ENCODE measurements at regions not wholly inside any gene's neighbourhood (a gene's known extent, or its start where the extent isn't known, plus 50 kb on each side); places are given as distances from the start of the nearest gene placed in this dataset.

DNA sequence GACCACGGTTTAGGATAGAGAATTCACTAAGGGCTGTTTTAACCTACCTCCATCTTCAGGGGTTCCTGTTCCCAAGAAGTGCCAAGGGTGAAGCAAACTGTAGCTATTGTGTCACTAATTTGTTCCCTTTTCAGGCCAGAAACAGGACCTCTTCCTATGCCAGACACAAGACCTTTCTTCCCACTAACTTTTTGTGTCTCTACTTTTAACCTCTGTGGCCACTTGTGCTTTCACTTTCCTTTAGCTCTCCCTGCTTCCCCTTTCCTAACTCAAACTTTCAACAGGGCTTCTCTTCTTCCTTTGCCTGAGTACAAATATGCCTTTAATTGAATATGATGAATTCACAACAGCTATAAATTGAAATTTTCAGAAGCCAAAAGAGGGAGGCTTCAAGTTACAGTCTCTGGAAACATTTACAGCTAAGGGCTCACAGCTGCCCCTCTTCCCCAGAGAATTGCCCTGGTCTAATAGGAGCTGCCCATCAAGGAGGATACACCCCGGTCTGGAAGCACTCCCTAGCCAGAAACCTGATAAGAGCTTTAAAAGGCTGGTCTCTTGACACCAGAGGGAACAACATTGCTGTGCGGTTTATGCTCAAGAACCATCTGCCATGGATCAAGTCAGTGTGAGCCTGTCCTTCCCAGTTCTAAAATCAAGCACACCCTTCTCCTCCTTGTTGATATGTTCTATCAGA, 61.7 kb upstream of the PLS3 start:
- Mint-ChIP-seq H3K27me3 (no peaks in the 10 kb centered on the region), H3K27ac (no peak overlapping the region)
- CTCF ChIA-PET, result no interaction called here

DNA sequence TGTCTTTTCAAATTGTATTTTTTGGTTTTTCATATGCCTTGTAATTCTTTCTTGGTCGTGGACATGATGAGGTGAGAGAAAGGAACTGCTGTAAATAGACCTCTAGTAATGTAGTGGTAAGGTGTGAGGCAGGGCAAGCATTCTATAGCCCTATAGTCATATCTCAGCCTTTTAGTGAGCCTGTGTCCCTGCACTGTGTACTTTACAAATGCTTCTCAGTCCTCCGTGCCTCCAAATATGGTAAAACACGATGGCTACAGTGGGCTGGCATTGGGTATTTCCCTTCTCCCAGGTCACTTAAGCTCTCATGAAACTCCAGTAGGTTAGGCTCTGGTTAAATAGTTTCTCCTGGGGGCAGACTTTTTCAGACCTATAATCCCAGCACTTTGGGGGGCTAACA, 57.9 kb upstream of the PLS3 start:
- ATAC-seq (ENCODE audit: poor library complexity) (no peak), DNase-seq (no peak)
- Mint-ChIP-seq H3K4me3 (no peak overlapping the region), H3K4me1 (ENCODE audit: low read depth) (no peaks in the 10 kb centered on the region), H3K27me3 (no peaks in the 10 kb centered on the region), H3K36me3 (ENCODE audit: low read depth) (no peaks in the 10 kb centered on the region), H3K27ac (no peak overlapping the region), H3K9me3 (no peaks in the 10 kb centered on the region)
- intact Hi-C loops (cut with DNase I, micrococcal nuclease), result no loop called here
- POLR2A ChIA-PET, result no interaction called here
- Histone ChIP-seq H3K27ac (ENCODE audit: low read depth in 1 of 2, low read length in 2 of 2) (no peak overlapping the region), H3K9me3 (ENCODE audit: control insufficient read depth in 1 of 2, insufficient read depth in 1 of 2, low read length in 2 of 2) (no peaks in the 10 kb centered on the region), H3K27me3 (ENCODE audit: control insufficient read depth in 1 of 2, insufficient read depth in 2 of 2, low read length in 2 of 2) (no peaks in the 10 kb centered on the region), H3K36me3 (ENCODE audit: insufficient read depth, low read length) (no peaks in the 10 kb centered on the region), H3K4me3 (ENCODE audit: low read length) (no peak overlapping the region), H3K4me1 (ENCODE audit: insufficient read depth, low read length) (no peaks in the 10 kb centered on the region)
- CTCF ChIA-PET, result no interaction called here
- TF ChIP-seq, protein P1, sequence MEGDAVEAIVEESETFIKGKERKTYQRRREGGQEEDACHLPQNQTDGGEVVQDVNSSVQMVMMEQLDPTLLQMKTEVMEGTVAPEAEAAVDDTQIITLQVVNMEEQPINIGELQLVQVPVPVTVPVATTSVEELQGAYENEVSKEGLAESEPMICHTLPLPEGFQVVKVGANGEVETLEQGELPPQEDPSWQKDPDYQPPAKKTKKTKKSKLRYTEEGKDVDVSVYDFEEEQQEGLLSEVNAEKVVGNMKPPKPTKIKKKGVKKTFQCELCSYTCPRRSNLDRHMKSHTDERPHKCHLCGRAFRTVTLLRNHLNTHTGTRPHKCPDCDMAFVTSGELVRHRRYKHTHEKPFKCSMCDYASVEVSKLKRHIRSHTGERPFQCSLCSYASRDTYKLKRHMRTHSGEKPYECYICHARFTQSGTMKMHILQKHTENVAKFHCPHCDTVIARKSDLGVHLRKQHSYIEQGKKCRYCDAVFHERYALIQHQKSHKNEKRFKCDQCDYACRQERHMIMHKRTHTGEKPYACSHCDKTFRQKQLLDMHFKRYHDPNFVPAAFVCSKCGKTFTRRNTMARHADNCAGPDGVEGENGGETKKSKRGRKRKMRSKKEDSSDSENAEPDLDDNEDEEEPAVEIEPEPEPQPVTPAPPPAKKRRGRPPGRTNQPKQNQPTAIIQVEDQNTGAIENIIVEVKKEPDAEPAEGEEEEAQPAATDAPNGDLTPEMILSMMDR (IDR thresholded peaks at IDR 0.05), result no peak

More for the DNA sequence above, 61.7 kb upstream of the PLS3 start:
- Mint-ChIP-seq H3K4me1 (ENCODE audit: low read depth) (no peaks in the 10 kb centered on the region), H3K4me3 (no peak overlapping the region), H3K9me3 (no peaks in the 10 kb centered on the region), H3K36me3 (ENCODE audit: low read depth) (no peaks in the 10 kb centered on the region)
- Histone ChIP-seq H3K4me3 (ENCODE audit: low read length) (no peak overlapping the region), H3K4me1 (ENCODE audit: insufficient read depth, low read length) (no peaks in the 10 kb centered on the region), H3K27ac (ENCODE audit: low read depth in 1 of 2, low read length in 2 of 2) (no peak overlapping the region), H3K36me3 (ENCODE audit: insufficient read depth, low read length) (no peaks in the 10 kb centered on the region), H3K27me3 (ENCODE audit: control insufficient read depth in 1 of 2, insufficient read depth in 2 of 2, low read length in 2 of 2) (no peaks in the 10 kb centered on the region), H3K9me3 (ENCODE audit: control insufficient read depth in 1 of 2, insufficient read depth in 1 of 2, low read length in 2 of 2) (no peaks in the 10 kb centered on the region)
- ATAC-seq (ENCODE audit: poor library complexity) (no peak), DNase-seq (peak in 3 of 14 experiments; percentile 1 to 5 (median 3))
- TF ChIP-seq, protein P1 (IDR thresholded peaks at IDR 0.05), result no peak
- POLR2A ChIA-PET, result no interaction called here
- intact Hi-C loops (cut with DNase I, micrococcal nuclease), result no loop called here

DNA sequence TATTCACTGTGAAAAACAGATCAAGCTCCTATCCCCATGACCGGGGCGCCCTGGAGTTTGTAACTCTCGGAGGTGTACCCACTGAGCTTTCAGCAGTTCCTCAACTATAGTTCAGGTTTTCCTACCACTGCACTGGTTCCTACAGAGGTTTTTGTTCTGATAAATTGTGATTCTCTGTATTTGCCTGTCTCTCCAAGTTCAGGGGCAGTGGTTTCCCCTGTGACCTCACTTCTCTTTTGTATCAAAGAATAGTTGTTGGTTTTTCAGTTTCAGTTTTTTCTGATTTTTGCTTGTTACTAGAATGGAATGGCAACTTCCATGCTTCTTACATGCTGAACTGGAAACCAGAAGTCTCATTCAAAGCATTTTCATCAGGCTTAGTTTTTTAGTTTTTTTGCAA, 56.8 kb upstream of the PLS3 start:
- Histone ChIP-seq H3K9me3 (ENCODE audit: control insufficient read depth in 1 of 2, insufficient read depth in 1 of 2, low read length in 2 of 2) (no peaks in the 10 kb centered on the region), H3K4me1 (ENCODE audit: insufficient read depth, low read length) (no peaks in the 10 kb centered on the region), H3K4me3 (ENCODE audit: low read length) (no peak overlapping the region), H3K36me3 (ENCODE audit: insufficient read depth, low read length) (no peaks in the 10 kb centered on the region), H3K27me3 (ENCODE audit: control insufficient read depth in 1 of 2, insufficient read depth in 2 of 2, low read length in 2 of 2) (no peaks in the 10 kb centered on the region), H3K27ac (ENCODE audit: low read depth in 1 of 2, low read length in 2 of 2) (no peak overlapping the region)
- POLR2A ChIA-PET, result no interaction called here
- no peaks in the 10 kb centered on the region for H3K36me3 Mint-ChIP-seq (ENCODE audit: low read depth)
- DNase-seq (no peak), ATAC-seq (ENCODE audit: poor library complexity) (no peak)
- H3K27ac Mint-ChIP-seq, result no peak overlapping the region
- TF ChIP-seq, protein P1 (IDR thresholded peaks at IDR 0.05), result no peak
- intact Hi-C loops (cut with DNase I, micrococcal nuclease), result no loop called here
- CTCF ChIA-PET, result no interaction called here
- H3K4me3 Mint-ChIP-seq, result no peak overlapping the region
- H3K4me1 Mint-ChIP-seq (ENCODE audit: low read depth), result no peaks in the 10 kb centered on the region
- H3K27me3 Mint-ChIP-seq, result no peaks in the 10 kb centered on the region
- no peaks in the 10 kb centered on the region for H3K9me3 Mint-ChIP-seq
